ENCODE measurements at regions not wholly inside any gene's neighbourhood (a gene's known extent, or its start where the extent isn't known, plus 50 kb on each side); places are given as distances from the start of the nearest gene placed in this dataset.

- no peaks in the 10 kb centered on the region for H3K9me2 ChIP-seq
- DNase-seq: no peak
- H3K36me3 ChIP-seq (replicated peaks in 1 of 2; ENCODE audit: control insufficient read depth in 1 of 2, insufficient read depth in 2 of 2, low read length in 1 of 2): no peaks in the 10 kb centered on the region
- no peak overlapping the region for H3K27ac ChIP-seq (ENCODE audit: low read depth in 2 of 2, low read length in 1 of 2)
- H3K4me3 ChIP-seq (ENCODE audit: low read depth in 2 of 2, low read length in 1 of 2): no peak overlapping the region
- H3K4me1 ChIP-seq (ENCODE audit: control insufficient read depth in 1 of 2, insufficient read depth in 2 of 2, low read depth in 1 of 2, low read length in 1 of 2): no peaks in the 10 kb centered on the region
- no peak overlapping the region for H3K4me2 ChIP-seq
- H3K9me3 ChIP-seq: no peaks in the 10 kb centered on the region
- TF ChIP-seq USF2 (IDR thresholded peaks at IDR 0.05; ENCODE audit: borderline replicate concordance, low read depth, low read length): no peak
- no peak for TF ChIP-seq GATA2 (CRISPR knock-in tag; IDR thresholded peaks at IDR 0.05)
- TF ChIP-seq EP300 (IDR thresholded peaks at IDR 0.05; ENCODE audit: borderline replicate concordance in 1 of 2, low read depth in 1 of 2, low read length in 1 of 2): no peak
- no peak for TF ChIP-seq USF1 (IDR thresholded peaks at IDR 0.05; ENCODE audit: borderline replicate concordance, low read depth)
- no peak for TF ChIP-seq SMC3 (IDR thresholded peaks at IDR 0.05; ENCODE audit: low read depth, low read length)
- TF ChIP-seq MEF2A (IDR thresholded peaks at IDR 0.05; ENCODE audit: borderline replicate concordance, low read depth): no peak
- no peak for TF ChIP-seq NRF1 (IDR thresholded peaks at IDR 0.05; ENCODE audit: low read depth, low read length)
- no peak for TF ChIP-seq ZBTB33 (IDR thresholded peaks at IDR 0.05; ENCODE audit: borderline replicate concordance, low read depth)
- no peak for TF ChIP-seq CHD2 (IDR thresholded peaks at IDR 0.05; ENCODE audit: low read length, partially characterized antibody)
- TF ChIP-seq RCOR1 (IDR thresholded peaks at IDR 0.05; ENCODE audit: low read length): no peak
- no peak for TF ChIP-seq RFX5 (IDR thresholded peaks at IDR 0.05; ENCODE audit: low read length)
- TF ChIP-seq MXI1 (IDR thresholded peaks at IDR 0.05; ENCODE audit: low read depth, low read length): no peak
- no peak for TF ChIP-seq TEAD4 (IDR thresholded peaks at IDR 0.05; ENCODE audit: borderline replicate concordance, insufficient read depth)
- TF ChIP-seq FOXJ3 (CRISPR knock-in tag; IDR thresholded peaks at IDR 0.05): no peak
- TF ChIP-seq POLR2AphosphoS5 (IDR thresholded peaks at IDR 0.05; ENCODE audit: low read depth, low read length): no peak
- TF ChIP-seq FOSL2 (IDR thresholded peaks at IDR 0.05; ENCODE audit: borderline replicate concordance, low read depth): no peak
- no peak for TF ChIP-seq RAD21 (IDR thresholded peaks at IDR 0.05; ENCODE audit: low read length)
- H3F3A ChIP-seq (replicated peaks; ENCODE audit: insufficient read depth): no peaks in the 10 kb centered on the region
- 71% methylated on average over 1 of the region's 1 CpG for WGBS (ENCODE audit: low lambda C conversion rate)
- ChIA-PET CTCF (interaction anchor here (2.4 kb wide), 1 partner anchor 31 kb away, joined by 5 read pairs; no protein-coding TSS in a partner anchor), POLR2A (no interaction called here)
- no peaks in the 10 kb centered on the region for H3K79me2 ChIP-seq (ENCODE audit: insufficient read depth)
- H3K9ac ChIP-seq: no peak overlapping the region
- no peaks in the 10 kb centered on the region for H3K27me3 ChIP-seq (ENCODE audit: insufficient read depth)
- no peaks in the 10 kb centered on the region for H4K20me1 ChIP-seq (ENCODE audit: insufficient read depth)
- no peak overlapping the region for H2AFZ ChIP-seq (ENCODE audit: low read depth)
These were observed 266.5 kb upstream of the NPY start for GRCh38 chr7:24017519-24017918.

All from SK-N-SH (cell line).